GM13976 (cell line): ENCODE measurements at regions not wholly inside any gene's neighbourhood (a gene's known extent, or its start where the extent isn't known, plus 50 kb on each side); places are given as distances from the start of the nearest gene placed in this dataset.

Experiments
- DNase-seq: peaks from one replicate; pipeline ENCODE4 v3.0.0; 2012; ENCODE audit warnings: low spot score
- CTCF ChIP-seq: IDR thresholded peaks from 2 replicates; pipeline ENCODE4 v1.5.1; 2012; ENCODE audit warnings: borderline replicate concordance, mild to moderate bottlenecking; ENCODE audit not compliant: insufficient read depth; ENCODE audit errors: extremely low read depth, missing control alignments, control extremely low read depth
- in situ Hi-C: fragments of 300-500 bp; cut with MboI; formaldehyde crosslinking; loops from one replicate; pipeline ENCODE4 v1.12.0; 2022; ENCODE audit warnings: low sequenced_read_pairs, mixed read lengths, inconsistent platforms; ENCODE audit not compliant: unreplicated experiment

GRCh38 chr17:54015734-54016133 is 193.0 kb downstream of the KIF2B start:
- no peak for DNase-seq
- TF ChIP-seq CTCF, result no peak
- in situ Hi-C loops, result no loop called here

GRCh38 chr17:54021418-54021817 is 198.7 kb downstream of the KIF2B start:
- no peak for TF ChIP-seq CTCF
- in situ Hi-C loops, result no loop called here
- no peak for DNase-seq

DNA sequence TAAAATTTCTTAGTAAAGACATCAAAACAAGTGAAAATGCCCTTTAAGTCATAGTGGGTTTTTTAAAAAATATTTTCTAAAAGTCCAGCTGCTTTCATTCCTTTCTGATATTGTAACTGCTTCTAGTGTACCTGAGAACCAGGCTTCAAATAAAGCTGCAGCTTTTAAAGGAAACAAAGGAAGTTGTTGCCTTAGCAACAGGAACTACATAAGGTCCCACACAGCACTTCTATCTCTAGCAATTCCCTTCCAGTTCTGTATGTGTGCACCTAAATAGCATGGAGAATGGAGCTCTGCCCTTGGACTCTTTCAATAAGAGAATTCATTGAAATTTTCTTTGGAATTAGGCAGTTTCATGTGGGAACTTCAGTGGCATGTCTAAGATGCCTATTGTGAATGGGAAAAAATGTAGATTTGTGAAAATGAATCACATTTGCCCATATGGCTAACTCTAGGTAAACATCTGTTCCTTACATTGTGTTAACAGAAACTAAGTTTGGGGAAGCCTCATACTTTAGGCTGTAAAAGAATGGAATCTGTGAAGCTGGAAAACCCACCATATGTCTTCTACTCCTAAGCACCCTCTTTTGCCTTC is 206.4 kb downstream of the KIF2B start:
- in situ Hi-C loops, result no loop called here
- no peak for TF ChIP-seq CTCF
- no peak for DNase-seq

DNA sequence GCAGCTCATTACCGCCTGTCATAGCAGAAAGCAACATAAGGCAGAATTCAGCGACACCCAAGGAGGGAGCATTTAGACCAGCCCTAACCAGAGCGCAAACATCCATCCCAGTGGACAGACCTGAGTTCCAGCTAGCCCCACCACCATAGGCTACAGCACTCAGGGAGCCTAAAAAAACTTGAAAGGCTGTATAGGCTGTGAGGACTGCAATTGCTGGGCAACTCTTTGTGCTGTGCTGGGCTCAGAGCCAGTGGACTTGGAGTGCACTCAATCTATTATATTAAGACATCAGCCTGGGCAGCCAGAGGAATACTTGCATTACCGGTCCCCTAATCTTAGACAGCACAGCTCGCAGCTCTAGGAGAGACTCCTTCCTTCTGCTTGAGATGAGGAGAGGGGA is 207.3 kb downstream of the KIF2B start:
- no peak for DNase-seq
- TF ChIP-seq CTCF, result no peak
- in situ Hi-C loops, result no loop called here

DNA sequence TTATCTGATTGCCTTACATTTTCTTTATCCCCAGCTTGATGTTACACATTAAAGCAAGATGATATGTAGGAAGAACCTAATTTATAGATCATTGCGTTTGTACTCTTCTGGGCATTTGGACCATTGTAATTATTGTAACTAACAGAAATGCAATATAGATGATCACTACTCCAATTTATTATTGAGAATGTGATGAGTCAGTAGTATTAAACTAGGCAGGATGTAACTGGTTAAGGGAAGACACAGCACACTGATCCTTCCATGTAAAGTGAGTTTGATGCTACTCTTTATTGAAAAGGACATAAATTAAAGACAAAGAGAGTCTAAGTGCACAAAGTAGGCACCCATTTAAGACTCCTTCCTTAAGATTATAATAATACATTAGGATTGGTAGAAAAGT is 223.8 kb downstream of the KIF2B start:
- in situ Hi-C loops, result no loop called here
- TF ChIP-seq CTCF, result no peak
- no peak for DNase-seq

- TF ChIP-seq CTCF, result no peak
- DNase-seq, result no peak
- in situ Hi-C loops, result no loop called here
Observed at GRCh38 chr17:54063639-54064038, 240.9 kb downstream of the KIF2B start.

- in situ Hi-C loops, result no loop called here
- DNase-seq, result no peak
- TF ChIP-seq CTCF, result no peak
Observed at GRCh38 chr17:54085020-54085419, 262.3 kb downstream of the KIF2B start.
